HG03139 (cell line): ENCODE measurements at regions not wholly inside any gene's neighbourhood (a gene's known extent, or its start where the extent isn't known, plus 50 kb on each side); places are given as distances from the start of the nearest gene placed in this dataset.

Experiments
- ATAC-seq: cut with Tn5 transposase; IDR thresholded peaks from one replicate; pipeline ENCODE4 v1.9.1; 2021; ENCODE audit not compliant: unreplicated experiment

GRCh38 chr10:33524041-33524440, 189.6 kb upstream of the NRP1 start:
- no peak for ATAC-seq

- no peak for ATAC-seq
Measured at GRCh38 chr10:33523236-33523792, 188.8 kb upstream of the NRP1 start.

- ATAC-seq, result no peak
Measured at GRCh38 chr10:33521904-33522303, 187.4 kb upstream of the NRP1 start.

GRCh38 chr10:33521062-33521461, 186.6 kb upstream of the NRP1 start:
- ATAC-seq, result no peak

GRCh38 chr10:33520223-33520622, 185.8 kb upstream of the NRP1 start:
- ATAC-seq, result no peak

GRCh38 chr10:33519130-33519860, 184.8 kb upstream of the NRP1 start:
- ATAC-seq, result no peak

- no peak for ATAC-seq
Measured at GRCh38 chr10:33510206-33510605, 175.7 kb upstream of the NRP1 start.

GRCh38 chr10:33509231-33509831, 174.9 kb upstream of the NRP1 start:
- peak; percentile 55 for ATAC-seq

- no peak for ATAC-seq
Measured at GRCh38 chr10:33507662-33508425, 173.4 kb upstream of the NRP1 start.

- peak; percentile 73 for ATAC-seq
Measured at GRCh38 chr10:33506838-33507661, 172.6 kb upstream of the NRP1 start.

GRCh38 chr10:33506391-33506790, 171.9 kb upstream of the NRP1 start:
- ATAC-seq, result no peak

GRCh38 chr10:33501161-33501560, 166.7 kb upstream of the NRP1 start:
- ATAC-seq, result no peak

- no peak for ATAC-seq
Measured at GRCh38 chr10:33498391-33498891, 164.0 kb upstream of the NRP1 start.

- ATAC-seq, result no peak
Measured at GRCh38 chr10:33497338-33497737, 162.9 kb upstream of the NRP1 start.

GRCh38 chr10:33496096-33496495, 161.6 kb upstream of the NRP1 start:
- ATAC-seq, result no peak

- ATAC-seq, result no peak
Measured at GRCh38 chr10:33494694-33495265, 160.3 kb upstream of the NRP1 start.

GRCh38 chr10:33493978-33494377, 159.5 kb upstream of the NRP1 start:
- no peak for ATAC-seq

- no peak for ATAC-seq
Measured at GRCh38 chr10:33493497-33493896, 159.0 kb upstream of the NRP1 start.

GRCh38 chr10:33492701-33493345, 158.4 kb upstream of the NRP1 start:
- ATAC-seq, result no peak
